HG03103 (cell line): ENCODE measurements at regions not wholly inside any gene's neighbourhood (a gene's known extent, or its start where the extent isn't known, plus 50 kb on each side); places are given as distances from the start of the nearest gene placed in this dataset.

ENCODE experiments used
- ATAC-seq: cut with Tn5 transposase; IDR thresholded peaks from one replicate; pipeline ENCODE4 v1.9.1; 2021; ENCODE audit warnings: low read depth; ENCODE audit not compliant: unreplicated experiment

DNA sequence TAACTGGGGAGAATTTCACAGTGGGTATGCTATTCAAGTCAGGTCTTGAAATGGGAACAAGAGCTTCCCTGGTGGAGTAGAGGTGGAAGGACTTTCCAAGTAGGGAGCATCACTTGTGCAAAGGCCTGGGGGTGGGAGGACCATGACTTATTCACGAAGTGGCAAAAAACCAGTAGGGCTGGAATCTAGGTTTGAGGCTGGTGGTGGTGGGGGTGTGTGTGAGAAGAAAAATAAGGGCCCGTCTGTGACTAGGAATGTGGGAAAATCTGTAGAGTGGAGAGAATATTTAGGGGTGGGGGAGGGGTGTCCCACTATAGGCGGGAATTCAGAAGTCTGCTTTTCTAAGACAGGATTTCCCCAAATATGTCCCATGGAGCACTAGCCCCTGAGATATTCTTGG lies 271.9 kb upstream of the TBL1XR1 start:
- ATAC-seq: no peak

DNA sequence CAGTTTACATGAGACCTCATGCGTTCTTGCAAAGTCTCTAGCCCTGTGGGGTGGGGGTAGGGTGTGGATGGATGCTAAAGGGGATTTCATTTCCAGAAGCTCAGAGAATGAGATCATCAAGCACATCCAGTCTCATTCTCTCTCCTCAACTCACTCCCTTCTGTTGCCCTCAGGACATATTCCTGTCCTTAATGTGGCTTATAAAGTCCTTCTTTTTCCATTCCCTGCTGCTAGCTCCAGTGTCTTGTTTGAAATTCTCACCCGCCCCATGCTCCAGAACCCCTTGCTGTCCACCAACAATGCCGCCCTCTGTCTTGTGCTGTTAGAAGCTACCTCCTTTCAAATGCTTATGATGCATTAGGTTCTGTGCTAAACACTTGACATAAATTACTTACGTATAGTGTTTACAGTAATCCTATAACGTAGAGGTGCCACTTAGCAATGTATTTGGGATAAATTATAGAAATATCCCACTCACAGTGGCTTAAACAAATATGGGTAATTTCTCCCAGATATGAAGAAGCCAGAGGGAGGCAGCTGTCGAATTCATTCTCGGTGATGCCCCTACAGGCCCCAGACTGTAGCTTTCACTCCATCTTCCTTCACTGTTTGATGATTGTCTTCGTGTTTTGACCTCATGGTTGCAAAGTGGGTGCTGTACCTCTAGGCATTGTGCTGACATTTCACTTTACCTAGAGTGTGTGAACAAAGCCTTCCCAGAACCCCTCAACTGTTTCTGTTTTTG lies 273.1 kb upstream of the TBL1XR1 start:
- ATAC-seq: no peak

DNA sequence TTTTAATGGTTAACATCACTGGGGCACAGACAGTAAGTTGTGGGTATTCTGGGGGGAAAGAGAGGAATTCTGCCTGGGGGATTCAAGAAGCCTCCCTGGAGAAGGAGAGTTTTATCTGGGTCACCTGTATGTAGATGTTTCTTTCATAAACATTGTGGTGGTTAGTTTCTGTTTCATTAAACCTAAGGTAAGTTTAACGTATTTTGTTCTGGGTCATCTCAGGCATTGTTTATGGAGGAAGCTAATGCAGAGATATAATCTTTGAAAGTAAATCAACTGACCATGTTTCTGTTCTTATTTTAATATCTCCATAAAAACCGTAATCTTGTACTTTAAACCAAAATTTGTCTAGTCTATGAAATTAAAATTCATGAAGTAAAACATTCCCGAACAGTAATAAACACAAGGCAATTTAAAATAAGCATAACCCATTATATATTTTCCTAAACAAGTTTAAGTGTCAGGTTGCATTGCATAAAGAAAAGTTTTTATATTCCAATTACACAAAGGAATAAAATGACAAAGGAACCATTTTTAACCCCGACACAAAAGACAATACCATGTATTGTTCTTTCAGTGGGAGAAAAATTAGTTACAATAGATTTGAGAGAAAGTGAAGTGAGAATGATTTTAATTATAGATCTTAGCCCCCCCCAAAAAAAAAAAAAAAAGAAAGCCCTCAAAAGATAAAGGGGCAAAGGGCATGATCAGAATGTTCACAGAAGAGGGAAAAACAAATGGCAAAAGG lies 274.6 kb upstream of the TBL1XR1 start:
- no peak for ATAC-seq

GRCh38 chr3:177473184-177473583 lies 275.9 kb upstream of the TBL1XR1 start:
- no peak for ATAC-seq

- ATAC-seq: no peak
These were observed 276.6 kb upstream of the TBL1XR1 start for GRCh38 chr3:177473903-177474302.

DNA sequence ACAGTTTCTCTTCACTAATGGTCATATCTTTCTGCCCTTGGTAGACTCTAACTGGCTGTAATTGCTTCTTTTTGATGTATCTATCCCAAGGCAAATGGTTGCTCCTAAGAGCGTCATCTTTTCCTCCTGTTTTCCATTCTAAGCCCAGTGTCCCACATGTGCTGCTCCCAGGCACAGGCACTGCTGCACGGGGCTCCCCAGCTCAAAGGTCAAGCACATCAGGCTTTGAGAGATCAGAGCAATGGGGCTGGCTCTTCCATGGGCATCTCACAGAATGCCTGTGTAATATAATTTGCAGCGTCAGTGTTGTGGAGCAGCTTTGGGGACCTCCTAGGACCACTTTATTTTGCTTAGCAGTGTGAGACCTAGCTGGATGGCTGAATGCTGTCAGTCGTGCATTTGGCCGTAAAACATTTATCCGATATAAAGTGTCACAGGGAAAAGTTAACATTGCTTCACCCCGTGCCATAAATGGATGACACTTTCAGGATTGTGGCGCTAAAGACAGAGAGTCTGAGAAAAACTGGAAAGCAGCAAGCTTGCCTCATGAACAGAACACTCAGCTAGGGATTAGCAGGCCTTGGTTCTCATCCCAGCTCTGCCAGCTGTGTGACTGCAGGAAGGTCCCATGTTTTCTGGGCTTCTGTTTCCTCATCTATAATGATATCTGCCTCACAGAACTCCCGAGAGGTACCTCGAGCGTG lies 277.5 kb upstream of the TBL1XR1 start:
- no peak for ATAC-seq

GRCh38 chr3:177475356-177475665 lies 278.0 kb upstream of the TBL1XR1 start:
- no peak for ATAC-seq

- no peak for ATAC-seq
These were observed 279.2 kb upstream of the TBL1XR1 start for GRCh38 chr3:177476495-177476894.

- no peak for ATAC-seq
These were observed 279.7 kb upstream of the TBL1XR1 start for GRCh38 chr3:177476921-177477435.

- ATAC-seq: no peak
These were observed 281.0 kb upstream of the TBL1XR1 start for GRCh38 chr3:177478170-177478867.

DNA sequence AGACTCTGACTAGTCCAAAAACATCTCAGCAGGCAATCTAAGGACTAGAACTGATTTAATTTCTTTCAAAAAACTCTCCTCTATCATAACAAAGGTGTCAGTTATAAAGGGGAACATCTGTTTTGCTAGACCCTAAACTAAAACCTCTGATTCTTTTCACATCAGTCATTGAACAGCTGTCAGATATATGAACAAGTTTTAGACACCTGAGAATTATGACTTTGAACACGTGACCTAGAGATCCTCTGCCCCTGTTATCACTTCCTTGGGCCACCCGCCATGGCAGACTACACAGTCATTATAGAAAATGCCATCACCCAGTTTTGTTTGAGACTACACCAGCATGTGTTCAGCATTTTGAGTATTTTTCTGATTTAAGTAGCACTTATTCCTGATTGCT lies 282.3 kb upstream of the TBL1XR1 start:
- ATAC-seq: no peak

DNA sequence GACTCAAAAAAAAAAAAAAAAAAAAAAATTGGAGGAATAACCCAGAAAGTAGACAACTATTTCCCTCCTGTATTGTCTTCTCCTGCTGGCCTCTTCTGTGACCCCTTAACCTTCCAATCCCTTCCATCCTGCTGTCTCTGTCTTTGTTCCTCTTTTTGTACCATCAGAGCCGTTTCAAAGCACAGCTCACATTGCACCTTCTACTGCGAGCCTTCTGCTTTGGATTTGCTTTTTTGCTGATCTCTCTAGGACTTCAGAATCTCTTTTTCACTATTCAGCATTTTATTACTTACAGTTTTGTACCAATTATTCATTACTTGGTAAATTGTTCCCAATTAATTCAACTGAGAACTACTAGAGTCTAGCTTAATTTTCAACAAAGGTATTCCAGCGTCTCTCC lies 284.0 kb upstream of the TBL1XR1 start:
- peak; percentile 84 for ATAC-seq

GRCh38 chr3:177482048-177482691 lies 284.9 kb upstream of the TBL1XR1 start:
- ATAC-seq: no peak

- ATAC-seq: no peak
These were observed 286.1 kb upstream of the TBL1XR1 start for GRCh38 chr3:177483182-177483967.

DNA sequence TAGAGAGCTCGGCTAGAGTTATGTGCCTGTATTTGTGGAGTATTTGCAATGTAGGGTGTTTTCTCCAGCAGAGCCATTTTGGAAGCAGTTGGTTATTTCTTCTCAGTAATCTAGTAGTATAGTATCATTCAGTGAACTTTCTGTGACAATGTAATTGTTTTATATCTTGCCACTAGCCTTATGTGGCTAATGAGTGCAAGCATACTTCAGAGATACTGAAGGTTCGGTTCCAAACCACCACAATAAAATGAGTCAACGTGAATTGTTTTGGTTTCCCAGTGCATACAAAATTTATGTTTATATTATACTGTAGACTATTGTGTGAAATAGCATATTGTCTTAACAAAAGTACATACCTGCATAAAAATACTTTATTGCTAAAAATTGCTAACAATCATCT lies 286.9 kb upstream of the TBL1XR1 start:
- no peak for ATAC-seq

DNA sequence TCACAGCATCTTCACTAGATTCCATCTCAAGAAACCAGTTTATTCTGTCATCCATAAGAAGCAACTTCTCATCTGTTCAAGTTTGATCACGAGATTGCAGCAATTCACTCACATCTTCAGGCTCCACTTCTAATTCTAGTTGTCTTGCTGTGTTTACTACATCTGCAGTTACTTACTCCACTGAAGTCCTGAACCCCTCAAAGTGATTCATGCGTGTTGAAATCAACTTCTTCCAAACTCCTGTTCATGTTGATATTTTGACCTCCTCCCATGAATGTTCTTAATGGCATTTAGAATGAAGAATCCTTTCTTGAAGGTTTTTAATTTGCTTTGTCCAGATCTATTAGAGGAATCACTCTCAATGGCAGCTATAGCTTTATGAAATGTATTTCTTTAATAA lies 287.6 kb upstream of the TBL1XR1 start:
- no peak for ATAC-seq

DNA sequence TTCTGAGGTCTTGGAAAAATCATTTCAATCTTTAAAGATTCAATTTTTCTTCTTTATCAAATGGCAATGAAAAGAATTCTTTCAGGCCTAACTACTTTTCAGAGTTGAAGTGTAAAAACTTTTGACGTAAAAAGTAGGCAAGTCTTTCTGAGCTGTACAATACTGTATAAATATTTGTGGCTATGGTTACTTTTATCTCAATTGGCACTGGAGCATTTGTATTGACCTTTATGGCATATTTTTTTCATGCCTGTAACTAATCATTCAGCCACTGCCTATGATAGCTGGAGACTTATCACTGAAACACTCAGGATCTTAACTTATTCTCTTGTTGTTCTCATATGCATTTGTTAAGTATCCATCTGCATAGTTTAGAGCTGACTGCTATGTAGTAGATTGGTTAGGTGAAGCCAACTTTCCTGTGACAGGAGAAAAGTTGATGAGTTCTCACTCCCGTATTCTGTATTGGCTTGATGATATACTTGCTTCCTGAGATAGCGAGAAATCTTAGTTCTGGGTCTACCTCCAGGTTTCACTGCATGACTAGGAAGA lies 290.4 kb upstream of the TBL1XR1 start:
- ATAC-seq: no peak

DNA sequence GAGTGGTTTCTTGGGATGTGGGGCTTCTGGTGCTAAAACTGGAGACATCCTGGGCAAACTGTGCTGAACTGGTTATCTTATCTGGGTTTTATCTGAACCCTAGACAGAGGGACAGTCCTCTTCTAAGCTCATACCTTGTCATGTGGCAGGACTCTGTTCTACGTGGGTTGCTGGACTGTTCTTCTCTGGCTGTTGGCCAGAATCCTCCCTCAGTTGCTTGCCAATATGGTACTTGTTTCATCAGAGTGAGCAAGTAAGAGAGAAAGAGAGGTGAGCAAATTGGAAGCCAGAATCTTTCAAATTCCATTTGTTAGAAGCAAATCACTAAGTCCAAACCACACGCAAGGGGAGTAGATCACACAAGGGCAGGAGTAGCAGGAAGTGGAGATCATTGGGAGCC lies 291.5 kb upstream of the TBL1XR1 start:
- ATAC-seq: no peak

DNA sequence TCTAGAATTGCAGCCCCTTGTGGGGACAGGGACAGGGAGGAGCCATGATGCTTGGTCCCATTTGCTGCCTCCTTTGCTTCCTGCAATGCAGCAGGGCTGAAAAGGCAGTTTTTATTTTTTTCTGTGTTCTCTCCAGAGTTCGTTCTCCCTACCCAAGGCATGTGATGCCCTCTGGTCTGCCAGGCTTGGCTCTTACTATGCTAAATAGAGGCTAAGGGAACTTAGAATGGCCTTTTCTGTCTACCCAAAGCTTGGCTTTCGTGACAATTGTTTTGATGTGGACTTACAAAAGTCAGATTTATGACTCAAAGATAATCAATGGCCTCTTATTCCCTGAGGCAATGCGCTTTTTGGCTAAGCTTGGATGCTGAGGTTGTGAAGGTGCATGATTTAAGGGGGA lies 293.3 kb upstream of the TBL1XR1 start:
- ATAC-seq: no peak
